HepG2 (cell line): ENCODE measurements at regions not wholly inside any gene's neighbourhood (a gene's known extent, or its start where the extent isn't known, plus 50 kb on each side); places are given as distances from the start of the nearest gene placed in this dataset.

Experiments
- ATAC-seq: fragments of 200-7000 bp; cut with Tn5 transposase; 3 replicates; pipeline ENCODE4 v1.9.1; 2020; ENCODE audit warnings: mild to moderate bottlenecking, moderate library complexity
- BruUV-seq: library from RNA; stranded (reverse); fragments of 400-500 nt; replicated peaks from 2 replicates; lab custom pipeline; 2021; lab: Mats Ljungman, UMichigan
- CTCF ChIA-PET: fragments of 300-600 bp; formaldehyde crosslinking; extraction: SDS; loops from one replicate; lab custom pipeline; 2021; ENCODE audit warnings: low total read pairs, inconsistent platforms, low intra/inter-chr PET ratio; lab: Yijun Ruan, JAX
- POLR2A ChIA-PET: fragments of 350-600 bp; sonication (Branson Sonifier 250); formaldehyde crosslinking; loops from one replicate; lab custom pipeline; 2020; ENCODE audit warnings: antibody characterized with exemption, inconsistent platforms; lab: Yijun Ruan, JAX
- DNase-seq: peaks from one replicate; pipeline ENCODE4 v3.0.0-alpha.2; 2015; ENCODE audit warnings: low spot score
- FAIRE-seq: peaks from 3 replicates; lab custom pipeline; 2011; peaks lifted over from hg19 to GRCh38; lab: Jason Lieb, UNC
- H2AFZ ChIP-seq: one replicate; pipeline ENCODE4 v1.6.1; 2011; ENCODE audit warnings: low read length, inconsistent platforms
- H3K27ac ChIP-seq: fragments of 300-600 bp; 3 replicates; pipeline ENCODE4 v1.8.0; 2011; ENCODE audit warnings: mixed run types, mild to moderate bottlenecking, mixed read lengths, low read length, inconsistent platforms; ENCODE audit not compliant: insufficient read depth; ENCODE audit errors: extremely low read length
- H3K27me3 ChIP-seq, 2 experiments: fragments of 200-600 bp in 1 of 2; 2 replicates in 1 of 2; 3 replicates in 1 of 2; pipeline versions ENCODE4 v1.6.0 to v1.8.0; 2011; ENCODE audit warnings: low read length in 2 of 2, mild to moderate bottlenecking in 2 of 2, moderate library complexity in 2 of 2, inconsistent platforms in 1 of 2; ENCODE audit not compliant: insufficient read depth in 2 of 2, control insufficient read depth in 1 of 2
- H3K36me3 ChIP-seq, 2 experiments: fragments of 200-600 bp in 1 of 2; replicated peaks in 1 of 2; 2 replicates in 1 of 2; 3 replicates in 1 of 2; pipeline versions ENCODE4 v1.5.1 to v1.8.0; 2011; ENCODE audit warnings: low read length in 2 of 2, inconsistent platforms in 1 of 2; ENCODE audit not compliant: insufficient read depth in 2 of 2, control insufficient read depth in 1 of 2
- H3K4me1 ChIP-seq: 2 replicates; pipeline ENCODE4 v1.5.1; 2012; ENCODE audit warnings: low read length, inconsistent platforms; ENCODE audit not compliant: insufficient read depth
- H3K4me2 ChIP-seq: 2 replicates; pipeline ENCODE4 v1.6.0; 2011; ENCODE audit warnings: low read depth, low read length, inconsistent platforms
- H3K4me3 ChIP-seq, 3 experiments: fragments of 200-600 bp in 1 of 3; sonication (generic), shearing (Covaris generic) in 1 of 3; replicated peaks in 1 of 3; 2 replicates each; pipeline ENCODE4 v1.5.1; 2011 to 2016; ENCODE audit warnings: low read length in 3 of 3, inconsistent platforms in 2 of 3, low read depth in 2 of 3, mild to moderate bottlenecking in 2 of 3, control low read depth in 1 of 3, mixed read lengths in 1 of 3; ENCODE audit not compliant: insufficient read depth in 1 of 3
- H3K79me2 ChIP-seq: one replicate; pipeline ENCODE4 v1.6.1; 2011; ENCODE audit warnings: low read length, inconsistent platforms; ENCODE audit not compliant: insufficient read depth
- H3K9ac ChIP-seq: 2 replicates; pipeline ENCODE4 v1.6.0; 2011; ENCODE audit warnings: mild to moderate bottlenecking, low read depth, low read length, inconsistent platforms; ENCODE audit not compliant: insufficient read depth
- H3K9me3 ChIP-seq: 2 replicates; pipeline ENCODE4 v1.5.1; 2012; ENCODE audit warnings: mild to moderate bottlenecking, low read length
- H4K20me1 ChIP-seq: 2 replicates; pipeline ENCODE4 v1.6.0; 2011; ENCODE audit warnings: inconsistent platforms, mild to moderate bottlenecking, low read length, moderate library complexity; ENCODE audit not compliant: insufficient read depth
- CERS6 ChIP-seq: sonication (generic); formaldehyde crosslinking; IDR thresholded peaks from 2 replicates; pipeline ENCODE4 v1.5.0; 2020; ENCODE audit warnings: missing genetic modification reagents
- ISL2 ChIP-seq: sonication (generic); formaldehyde crosslinking; IDR thresholded peaks from 2 replicates; pipeline ENCODE4 v1.5.0; 2020; ENCODE audit warnings: missing genetic modification reagents
- KMT2B ChIP-seq: IDR thresholded peaks from 2 replicates; pipeline ENCODE4 v1.6.1; 2016; ENCODE audit warnings: missing genetic modification reagents, missing compliant biosample characterization
- MAFK ChIP-seq, 2 experiments: IDR thresholded peaks in 1 of 2; conservative IDR thresholded peaks in 1 of 2; 2 replicates each; pipeline ENCODE4 v1.6.1; 2011; ENCODE audit warnings: improper control_type of control experiment in 2 of 2, low read length in 2 of 2
- POLR2A ChIP-seq, 2 experiments: IDR thresholded peaks; 2 replicates each; pipeline ENCODE4 v1.6.1; 2011; ENCODE audit warnings: low read depth in 2 of 2, low read length in 2 of 2, mild to moderate bottlenecking in 1 of 2, moderate library complexity in 1 of 2; ENCODE audit not compliant: insufficient read depth in 1 of 2
- ZNF710 ChIP-seq: sonication (generic); formaldehyde crosslinking; IDR thresholded peaks from 2 replicates; pipeline ENCODE4 v1.5.0; 2020; ENCODE audit warnings: mild to moderate bottlenecking, missing genetic modification reagents, borderline replicate concordance
- WGBS: methylation state at CpG from one replicate; pipeline ENCODE4 v1.1.6; 2017; ENCODE audit warnings: low lambda C conversion rate; 5-methylcytosine and 5-hydroxymethylcytosine counted together
- in situ Hi-C: cut with HindIII; loops from 2 replicates; pipeline ENCODE4 v1.10.0; 2017; ENCODE audit warnings: low pct_unique_long_range_greater_than_20kb; ENCODE audit not compliant: extremely low pct_ligation_motif_present
- intact Hi-C: fragments of 100-400 bp; cut with micrococcal nuclease; formaldehyde crosslinking; loops from one replicate; pipeline ENCODE4 v1.10.0; 2022; ENCODE audit not compliant: unreplicated experiment

- ATAC-seq, result no peak
- H3K36me3 ChIP-seq, result no peaks in the 10 kb centered on the region
- no peak overlapping the region for H3K4me3 ChIP-seq
- no peaks in the 10 kb centered on the region for H3K9me3 ChIP-seq
- TF ChIP-seq MAFK (conservative IDR thresholded peaks at IDR 0.05 in 1 of 2, IDR thresholded peaks at IDR 0.05 in 1 of 2; ENCODE audit: low read length in 2 of 2), result peak; percentile 49 to 63; a peak in 1 of 4 replicates
- TF ChIP-seq POLR2A (IDR thresholded peaks at IDR 0.05; ENCODE audit: insufficient read depth in 1 of 2, low read depth in 2 of 2, low read length in 2 of 2), result no peak
- ChIA-PET POLR2A (no interaction called here), CTCF (no interaction called here)
- no peak overlapping the region for H3K4me2 ChIP-seq
- no peak for FAIRE-seq
- in situ Hi-C loops (no loop called here), intact Hi-C loops (no loop called here)
- H3K27me3 ChIP-seq, result no peaks in the 10 kb centered on the region
- WGBS, result 13% methylated on average over 4 of the region's 4 CpGs
- H3K27ac ChIP-seq, result no peak overlapping the region
- DNase-seq, result no peak
- H3K4me1 ChIP-seq, result no peaks in the 10 kb centered on the region
- BruUV-seq, result no TSS peak
- no peak overlapping the region for H2AFZ ChIP-seq
- no peak overlapping the region for H3K9ac ChIP-seq
- no peaks in the 10 kb centered on the region for H3K79me2 ChIP-seq
- H4K20me1 ChIP-seq, result no peaks in the 10 kb centered on the region
Measured at GRCh38 chr10:60466267-60467201, 76.9 kb upstream of the ANK3 start.

GRCh38 chr10:60465801-60466200, 76.1 kb upstream of the ANK3 start:
- Histone ChIP-seq H2AFZ (no peak overlapping the region), H3K79me2 (no peaks in the 10 kb centered on the region), H3K36me3 (no peaks in the 10 kb centered on the region), H3K9me3 (no peaks in the 10 kb centered on the region), H3K4me1 (no peaks in the 10 kb centered on the region), H3K27me3 (no peaks in the 10 kb centered on the region), H3K4me3 (no peak overlapping the region), H3K4me2 (no peak overlapping the region), H3K9ac (no peak overlapping the region), H3K27ac (no peak overlapping the region), H4K20me1 (no peaks in the 10 kb centered on the region)
- BruUV-seq, result no TSS peak
- no peak for ATAC-seq
- in situ Hi-C loops (no loop called here), intact Hi-C loops (no loop called here)
- POLR2A ChIA-PET, result no interaction called here
- no peak for TF ChIP-seq ZNF710 (CRISPR knock-in tag)
- no peak for TF ChIP-seq ISL2
- no peak for TF ChIP-seq CERS6
- no peak for TF ChIP-seq KMT2B (CRISPR knock-in tag)
- no peak for DNase-seq
- CTCF ChIA-PET, result no interaction called here
- no peak for FAIRE-seq
- 0% methylated on average over 2 of the region's 2 CpGs for WGBS
